Endothelial cell of umbilical vein (primary cell): ENCODE measurements at regions not wholly inside any gene's neighbourhood (a gene's known extent, or its start where the extent isn't known, plus 50 kb on each side); places are given as distances from the start of the nearest gene placed in this dataset.

ENCODE experiments used
- CTCF ChIP-seq, 2 donors: IDR thresholded peaks; 1 replicate in 1 of 2; 2 replicates in 1 of 2; pipeline ENCODE4 v1.5.1; 2011; ENCODE audit warnings: low read length in 2 of 2, mild to moderate bottlenecking in 2 of 2, moderate library complexity in 2 of 2, control low read depth in 1 of 2, inconsistent platforms in 1 of 2, low read depth in 1 of 2; ENCODE audit not compliant: insufficient read depth in 1 of 2; ENCODE audit errors: extremely low read depth in 1 of 2
- EZH2 ChIP-seq: IDR thresholded peaks from 2 replicates; pipeline ENCODE4 v1.6.1; 2012; ENCODE audit warnings: borderline replicate concordance, low read depth, mild to moderate bottlenecking, moderate library complexity, low read length, inconsistent platforms; ENCODE audit not compliant: severe bottlenecking
- GATA2 ChIP-seq: IDR thresholded peaks from 2 replicates; pipeline ENCODE4 v1.7.0; 2011; ENCODE audit warnings: low read depth, mild to moderate bottlenecking, moderate library complexity, mixed read lengths, low read length; ENCODE audit not compliant: insufficient read length, insufficient read depth
- POLR2A ChIP-seq: IDR thresholded peaks from 2 replicates; pipeline ENCODE4 v1.6.1; 2012; ENCODE audit warnings: low read depth, mild to moderate bottlenecking, control low read depth, low read length
- POLR2AphosphoS5 ChIP-seq: IDR thresholded peaks from 2 replicates; pipeline ENCODE4 v1.6.1; 2012; ENCODE audit warnings: low read depth, mild to moderate bottlenecking, control low read depth, low read length, moderate library complexity; ENCODE audit not compliant: insufficient read depth
- TF ChIP-seq, protein P1 (sequence below): IDR thresholded peaks from 2 replicates; pipeline ENCODE4 v1.6.1; 2011; ENCODE audit not compliant: insufficient read depth, insufficient read length

GRCh38 chr4:149110481-149110880 is 668.3 kb upstream of the NR3C2 start:
- TF ChIP-seq CTCF (IDR thresholded peaks at IDR 0.05; ENCODE audit: extremely low read depth in 1 of 2, insufficient read depth in 1 of 2, low read depth in 1 of 2, low read length in 2 of 2) (no peak), POLR2A (no peak), EZH2 (no peak), POLR2AphosphoS5 (no peak), GATA2 (no peak)
- TF ChIP-seq, protein P1, sequence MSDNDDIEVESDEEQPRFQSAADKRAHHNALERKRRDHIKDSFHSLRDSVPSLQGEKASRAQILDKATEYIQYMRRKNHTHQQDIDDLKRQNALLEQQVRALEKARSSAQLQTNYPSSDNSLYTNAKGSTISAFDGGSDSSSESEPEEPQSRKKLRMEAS, result no peak
